H1 (cell line): ENCODE measurements at regions not wholly inside any gene's neighbourhood (a gene's known extent, or its start where the extent isn't known, plus 50 kb on each side); places are given as distances from the start of the nearest gene placed in this dataset.

Experiments used
- GABPA ChIP-seq: IDR thresholded peaks from 2 replicates; pipeline ENCODE4 v1.6.1; 2011; ENCODE audit warnings: mild to moderate bottlenecking, low read length, moderate library complexity, borderline replicate concordance; ENCODE audit not compliant: insufficient read depth
- GTF2F1 ChIP-seq: IDR thresholded peaks from 2 replicates; pipeline ENCODE4 v1.6.1; 2012; ENCODE audit warnings: low read depth, low read length, improper control_type of control experiment, borderline replicate concordance
- JUN ChIP-seq: IDR thresholded peaks from 2 replicates; pipeline ENCODE4 v1.6.1; 2011; ENCODE audit warnings: low read depth, mild to moderate bottlenecking, improper control_type of control experiment, low read length
- RXRA ChIP-seq: IDR thresholded peaks from 2 replicates; pipeline ENCODE4 v1.6.1; 2011; ENCODE audit warnings: low read depth, mild to moderate bottlenecking, low read length, moderate library complexity; ENCODE audit not compliant: insufficient read depth
- SUZ12 ChIP-seq: fragments of 200-600 bp; sonication (generic); IDR thresholded peaks from 2 replicates; pipeline ENCODE4 v1.6.1; 2012; ENCODE audit warnings: mild to moderate bottlenecking, inconsistent platforms, low read length, moderate library complexity, mixed read lengths
- TAF7 ChIP-seq: optimal IDR thresholded peaks from 2 replicates; pipeline ENCODE3; 2011; ENCODE audit warnings: low read depth, mild to moderate bottlenecking, inconsistent platforms, low read length, moderate library complexity, borderline replicate concordance
- TF ChIP-seq, protein P1 (sequence below): fragments of 300-600 bp; sonication (generic); IDR thresholded peaks from 2 replicates; pipeline ENCODE4 v1.7.1; 2012; ENCODE audit warnings: low read length, moderate library complexity, mild to moderate bottlenecking, inconsistent platforms; ENCODE audit not compliant: insufficient replicate concordance

DNA sequence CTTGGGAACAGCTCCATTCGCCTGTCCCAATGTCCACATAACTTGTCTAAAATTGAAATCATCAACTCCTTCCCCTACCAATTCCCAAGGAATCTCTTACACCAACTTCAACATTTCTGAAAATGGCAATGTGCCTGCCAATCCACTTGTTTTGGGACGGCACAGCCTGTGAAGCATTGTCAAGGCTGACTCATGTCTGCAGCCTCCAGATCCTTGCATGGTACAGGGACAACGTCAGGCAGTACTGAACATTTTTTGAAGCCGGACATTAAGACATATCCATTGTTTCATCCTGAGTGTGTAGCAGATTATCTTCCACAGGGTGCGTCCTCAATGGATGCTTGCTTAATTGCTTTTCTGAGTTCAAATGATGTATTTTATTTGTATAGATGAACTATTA lies 794.1 kb downstream of the BCL11B start (continued):
- TF ChIP-seq GABPA (no peak), TAF7 (no peak), SUZ12 (no peak), JUN (no peak), RXRA (no peak), GTF2F1 (no peak)
- TF ChIP-seq, protein P1, sequence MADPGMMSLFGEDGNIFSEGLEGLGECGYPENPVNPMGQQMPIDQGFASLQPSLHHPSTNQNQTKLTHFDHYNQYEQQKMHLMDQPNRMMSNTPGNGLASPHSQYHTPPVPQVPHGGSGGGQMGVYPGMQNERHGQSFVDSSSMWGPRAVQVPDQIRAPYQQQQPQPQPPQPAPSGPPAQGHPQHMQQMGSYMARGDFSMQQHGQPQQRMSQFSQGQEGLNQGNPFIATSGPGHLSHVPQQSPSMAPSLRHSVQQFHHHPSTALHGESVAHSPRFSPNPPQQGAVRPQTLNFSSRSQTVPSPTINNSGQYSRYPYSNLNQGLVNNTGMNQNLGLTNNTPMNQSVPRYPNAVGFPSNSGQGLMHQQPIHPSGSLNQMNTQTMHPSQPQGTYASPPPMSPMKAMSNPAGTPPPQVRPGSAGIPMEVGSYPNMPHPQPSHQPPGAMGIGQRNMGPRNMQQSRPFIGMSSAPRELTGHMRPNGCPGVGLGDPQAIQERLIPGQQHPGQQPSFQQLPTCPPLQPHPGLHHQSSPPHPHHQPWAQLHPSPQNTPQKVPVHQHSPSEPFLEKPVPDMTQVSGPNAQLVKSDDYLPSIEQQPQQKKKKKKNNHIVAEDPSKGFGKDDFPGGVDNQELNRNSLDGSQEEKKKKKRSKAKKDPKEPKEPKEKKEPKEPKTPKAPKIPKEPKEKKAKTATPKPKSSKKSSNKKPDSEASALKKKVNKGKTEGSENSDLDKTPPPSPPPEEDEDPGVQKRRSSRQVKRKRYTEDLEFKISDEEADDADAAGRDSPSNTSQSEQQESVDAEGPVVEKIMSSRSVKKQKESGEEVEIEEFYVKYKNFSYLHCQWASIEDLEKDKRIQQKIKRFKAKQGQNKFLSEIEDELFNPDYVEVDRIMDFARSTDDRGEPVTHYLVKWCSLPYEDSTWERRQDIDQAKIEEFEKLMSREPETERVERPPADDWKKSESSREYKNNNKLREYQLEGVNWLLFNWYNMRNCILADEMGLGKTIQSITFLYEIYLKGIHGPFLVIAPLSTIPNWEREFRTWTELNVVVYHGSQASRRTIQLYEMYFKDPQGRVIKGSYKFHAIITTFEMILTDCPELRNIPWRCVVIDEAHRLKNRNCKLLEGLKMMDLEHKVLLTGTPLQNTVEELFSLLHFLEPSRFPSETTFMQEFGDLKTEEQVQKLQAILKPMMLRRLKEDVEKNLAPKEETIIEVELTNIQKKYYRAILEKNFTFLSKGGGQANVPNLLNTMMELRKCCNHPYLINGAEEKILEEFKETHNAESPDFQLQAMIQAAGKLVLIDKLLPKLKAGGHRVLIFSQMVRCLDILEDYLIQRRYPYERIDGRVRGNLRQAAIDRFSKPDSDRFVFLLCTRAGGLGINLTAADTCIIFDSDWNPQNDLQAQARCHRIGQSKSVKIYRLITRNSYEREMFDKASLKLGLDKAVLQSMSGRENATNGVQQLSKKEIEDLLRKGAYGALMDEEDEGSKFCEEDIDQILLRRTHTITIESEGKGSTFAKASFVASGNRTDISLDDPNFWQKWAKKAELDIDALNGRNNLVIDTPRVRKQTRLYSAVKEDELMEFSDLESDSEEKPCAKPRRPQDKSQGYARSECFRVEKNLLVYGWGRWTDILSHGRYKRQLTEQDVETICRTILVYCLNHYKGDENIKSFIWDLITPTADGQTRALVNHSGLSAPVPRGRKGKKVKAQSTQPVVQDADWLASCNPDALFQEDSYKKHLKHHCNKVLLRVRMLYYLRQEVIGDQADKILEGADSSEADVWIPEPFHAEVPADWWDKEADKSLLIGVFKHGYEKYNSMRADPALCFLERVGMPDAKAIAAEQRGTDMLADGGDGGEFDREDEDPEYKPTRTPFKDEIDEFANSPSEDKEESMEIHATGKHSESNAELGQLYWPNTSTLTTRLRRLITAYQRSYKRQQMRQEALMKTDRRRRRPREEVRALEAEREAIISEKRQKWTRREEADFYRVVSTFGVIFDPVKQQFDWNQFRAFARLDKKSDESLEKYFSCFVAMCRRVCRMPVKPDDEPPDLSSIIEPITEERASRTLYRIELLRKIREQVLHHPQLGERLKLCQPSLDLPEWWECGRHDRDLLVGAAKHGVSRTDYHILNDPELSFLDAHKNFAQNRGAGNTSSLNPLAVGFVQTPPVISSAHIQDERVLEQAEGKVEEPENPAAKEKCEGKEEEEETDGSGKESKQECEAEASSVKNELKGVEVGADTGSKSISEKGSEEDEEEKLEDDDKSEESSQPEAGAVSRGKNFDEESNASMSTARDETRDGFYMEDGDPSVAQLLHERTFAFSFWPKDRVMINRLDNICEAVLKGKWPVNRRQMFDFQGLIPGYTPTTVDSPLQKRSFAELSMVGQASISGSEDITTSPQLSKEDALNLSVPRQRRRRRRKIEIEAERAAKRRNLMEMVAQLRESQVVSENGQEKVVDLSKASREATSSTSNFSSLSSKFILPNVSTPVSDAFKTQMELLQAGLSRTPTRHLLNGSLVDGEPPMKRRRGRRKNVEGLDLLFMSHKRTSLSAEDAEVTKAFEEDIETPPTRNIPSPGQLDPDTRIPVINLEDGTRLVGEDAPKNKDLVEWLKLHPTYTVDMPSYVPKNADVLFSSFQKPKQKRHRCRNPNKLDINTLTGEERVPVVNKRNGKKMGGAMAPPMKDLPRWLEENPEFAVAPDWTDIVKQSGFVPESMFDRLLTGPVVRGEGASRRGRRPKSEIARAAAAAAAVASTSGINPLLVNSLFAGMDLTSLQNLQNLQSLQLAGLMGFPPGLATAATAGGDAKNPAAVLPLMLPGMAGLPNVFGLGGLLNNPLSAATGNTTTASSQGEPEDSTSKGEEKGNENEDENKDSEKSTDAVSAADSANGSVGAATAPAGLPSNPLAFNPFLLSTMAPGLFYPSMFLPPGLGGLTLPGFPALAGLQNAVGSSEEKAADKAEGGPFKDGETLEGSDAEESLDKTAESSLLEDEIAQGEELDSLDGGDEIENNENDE = no peak
- TF ChIP-seq, all 59 proteins: peak for 0
